Heart left ventricle (tissue), 16 donors: ENCODE measurements at regions not wholly inside any gene's neighbourhood (a gene's known extent, or its start where the extent isn't known, plus 50 kb on each side); places are given as distances from the start of the nearest gene placed in this dataset.

ENCODE experiments used
- ATAC-seq, 4 donors: fragments of 200-7000 bp; cut with Tn5 transposase; one replicate each; pipeline ENCODE4 v1.9.1; 2020 to 2022; ENCODE audit warnings: moderate library complexity in 4 of 4, mild to moderate bottlenecking in 3 of 4, moderate number of reproducible peaks in 1 of 4
- DNase-seq, 5 donors: peaks; one replicate each; pipeline ENCODE4 v3.0.0-alpha.2; 2020
- H3K27ac ChIP-seq, 12 donors: fragments of 200-600 bp; sonication (generic) in 4 of 12; one replicate each; pipeline versions ENCODE4 v1.5.0 to v1.8.0; 2016 to 2022; ENCODE audit warnings: mild to moderate bottlenecking in 2 of 12
- H3K27me3 ChIP-seq, 9 donors: fragments of 200-600 bp; sonication (generic) in 2 of 9; one replicate each; pipeline versions ENCODE4 v1.5.1 to v1.8.0; 2016 to 2022; ENCODE audit warnings: mild to moderate bottlenecking in 3 of 9
- H3K36me3 ChIP-seq, 9 donors: fragments of 200-600 bp; sonication (generic) in 2 of 9; one replicate each; pipeline versions ENCODE4 v1.5.0 to v1.8.0; 2018 to 2022; ENCODE audit warnings: mild to moderate bottlenecking in 2 of 9
- H3K4me1 ChIP-seq, 12 donors: fragments of 200-600 bp; sonication (generic) in 4 of 12; one replicate each; pipeline versions ENCODE4 v1.5.0 to v1.8.0; 2016 to 2022; ENCODE audit warnings: mild to moderate bottlenecking in 3 of 12
- H3K4me3 ChIP-seq, 12 donors: fragments of 200-600 bp; sonication (generic) in 4 of 12; one replicate each; pipeline versions ENCODE4 v1.5.0 to v1.8.0; 2017 to 2022; ENCODE audit warnings: mild to moderate bottlenecking in 9 of 12, moderate library complexity in 4 of 12
- H3K9me3 ChIP-seq, 12 donors: fragments of 200-600 bp; sonication (generic) in 4 of 12; one replicate each; pipeline versions ENCODE4 v1.5.0 to v1.8.0; 2016 to 2022; ENCODE audit warnings: mild to moderate bottlenecking in 1 of 12
- CTCF ChIP-seq, 12 donors: fragments of 200-600 bp; sonication (generic) in 4 of 12; IDR thresholded peaks; one replicate each; pipeline versions ENCODE4 v1.5.0 to v1.8.0; 2018 to 2022; ENCODE audit warnings: antibody characterized with exemption in 12 of 12, mild to moderate bottlenecking in 5 of 12
- POLR2A ChIP-seq, 2 donors: fragments of 450-650 bp; IDR thresholded peaks; one replicate each; pipeline ENCODE4 v1.6.1; 2017; ENCODE audit warnings: antibody characterized with exemption in 2 of 2, mild to moderate bottlenecking in 2 of 2, moderate library complexity in 2 of 2
- WGBS, 4 donors: extraction: QIAGEN DNeasy Blood & Tissue Kit in 2 of 4; methylation state at CpG; one replicate each; pipeline versions ENCODE4 v1.1.5 to v1.1.7; 2013 to 2018; 5-methylcytosine and 5-hydroxymethylcytosine counted together
- intact Hi-C, 10 donors: fragments of 100-400 bp; cut with DNase I; formaldehyde crosslinking; loops; one replicate each; pipeline versions ENCODE4 v1.11.1 to v1.14.2; 2022
- donor health status: ischemic (EF 13 %, LVEDD 7.1; RV severe dilation, severe dysfunction).
- donor health status: healthy with polysubstance abuse.
- donor health status: DM: no; HTN: yes; CAD: no.
- donor health status: DM: no; HTN: no; CAD: no.
- donor health status: ischemic (EF 25% LVEDD 6.9; RV normal size, moderate dysfunction).
- donor health status: ischemic (EF 25% LVEDD 5.7; RV mildly dilated, moderate dysfunction).
- donor health status: healthy.
- donor health status: DM: yes; HTN: yes; CAD: no.
- donor health status: ischemic (EF 35%, LVEDD 5.7; RV mildly dilated, moderate dysfunction).
- donor health status: nonischemic (EF 11% LVEDD 7.7; RV severe dilation, severe dysfunction).
- donor health status: DM: yes; HTN: yes; CAD: no.
- donor health status: PGD.
- donor health status: ischemic (EF 29% LVEDD 5.4; RV normal size, mild dysfunction).
- donor health status: nonischemic (EF 23%, LVEDD 6.1; RV moderate dilation, normal function).

GRCh38 chr12:88251798-88252197 lies 109.7 kb downstream of the TMTC3 start:
- Histone ChIP-seq H3K27me3 (no peaks in the 10 kb centered on the region), H3K9me3 (no peaks in the 10 kb centered on the region), H3K27ac (no peak overlapping the region), H3K4me1 (peaks cover 0 to 4% (median 0%) of the 10 kb centered on the region in 12 donors), H3K4me3 (no peak overlapping the region), H3K36me3 (no peaks in the 10 kb centered on the region)
- TF ChIP-seq CTCF (IDR thresholded peaks at IDR 0.05) (no peak), POLR2A (IDR thresholded peaks at IDR 0.05) (no peak)
- intact Hi-C loops: no loop called here
- ATAC-seq (no peak), DNase-seq (no peak)

GRCh38 chr12:88253371-88253978 lies 111.4 kb downstream of the TMTC3 start:
- Histone ChIP-seq H3K36me3 (no peaks in the 10 kb centered on the region), H3K27me3 (no peaks in the 10 kb centered on the region), H3K4me1 (no peaks in the 10 kb centered on the region), H3K27ac (no peak overlapping the region), H3K9me3 (no peaks in the 10 kb centered on the region), H3K4me3 (no peak overlapping the region)
- ATAC-seq (no peak), DNase-seq (no peak)
- intact Hi-C loops: no loop called here
- TF ChIP-seq POLR2A (IDR thresholded peaks at IDR 0.05): no peak
- TF ChIP-seq CTCF (IDR thresholded peaks at IDR 0.05): no peak

DNA sequence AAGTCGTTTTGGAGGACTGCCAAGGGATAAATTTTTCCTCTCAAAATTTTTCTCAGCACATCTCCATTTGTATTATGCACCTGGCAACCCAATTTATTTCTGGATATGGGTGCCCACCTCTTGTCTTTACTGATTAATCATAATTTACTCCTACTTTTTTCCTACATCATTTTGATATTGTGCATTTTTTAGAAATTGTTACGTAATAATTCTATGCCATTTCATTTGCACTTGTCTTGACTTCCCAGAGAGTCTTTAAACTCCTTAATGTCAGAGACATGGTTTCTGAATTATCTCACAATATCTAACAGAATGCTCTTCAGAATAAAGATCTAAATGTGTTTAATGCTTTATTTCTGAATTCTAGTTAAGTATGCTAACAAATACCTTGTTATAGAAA lies 113.1 kb downstream of the TMTC3 start:
- no peaks in the 10 kb centered on the region for H3K36me3 ChIP-seq
- intact Hi-C loops: no loop called here
- WGBS, 4 donors: 83 to 85% (median 85%) methylated on average over 2 of the region's 2 CpGs
- no peak overlapping the region for H3K4me3 ChIP-seq
- DNase-seq (no peak), ATAC-seq (no peak)
- H3K27ac ChIP-seq: no peak overlapping the region
- no peaks in the 10 kb centered on the region for H3K9me3 ChIP-seq
- TF ChIP-seq CTCF (IDR thresholded peaks at IDR 0.05) (no peak), POLR2A (IDR thresholded peaks at IDR 0.05) (no peak)
- no peaks in the 10 kb centered on the region for H3K27me3 ChIP-seq
- no peaks in the 10 kb centered on the region for H3K4me1 ChIP-seq

DNA sequence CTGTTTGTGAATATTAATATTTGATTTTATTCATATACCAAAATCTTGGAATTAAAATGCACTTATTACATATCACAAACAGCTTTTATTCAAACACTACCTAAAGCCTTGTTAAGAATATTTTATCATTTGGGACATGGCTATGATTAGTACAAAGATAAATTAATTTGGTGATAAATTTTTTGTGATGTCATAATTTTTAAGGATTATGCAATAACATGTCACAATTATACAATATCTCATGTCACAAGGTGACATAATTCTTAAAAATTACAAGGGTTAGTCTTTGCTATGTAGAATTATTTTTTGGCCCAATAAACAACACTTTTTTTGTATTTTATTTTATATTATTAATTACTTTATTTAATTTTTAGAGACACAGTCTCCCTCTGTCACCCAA lies 113.7 kb downstream of the TMTC3 start:
- DNase-seq (no peak), ATAC-seq (no peak)
- Histone ChIP-seq H3K9me3 (no peaks in the 10 kb centered on the region), H3K27ac (no peak overlapping the region), H3K4me1 (no peaks in the 10 kb centered on the region), H3K4me3 (no peak overlapping the region), H3K36me3 (no peaks in the 10 kb centered on the region), H3K27me3 (no peaks in the 10 kb centered on the region)
- TF ChIP-seq POLR2A (IDR thresholded peaks at IDR 0.05): no peak
- TF ChIP-seq CTCF (IDR thresholded peaks at IDR 0.05): no peak
- intact Hi-C loops: no loop called here
